Upper lobe of left lung (tissue), 6 donors: ENCODE measurements at regions not wholly inside any gene's neighbourhood (a gene's known extent, or its start where the extent isn't known, plus 50 kb on each side); places are given as distances from the start of the nearest gene placed in this dataset.

Experiments used
- ATAC-seq, 2 donors: fragments of 200-7000 bp; cut with Tn5 transposase; one replicate each; pipeline ENCODE4 v1.9.1; 2022; ENCODE audit warnings: mild to moderate bottlenecking in 2 of 2, moderate library complexity in 2 of 2; ENCODE audit not compliant: low FRiP score in 2 of 2
- DNase-seq, 2 donors: peaks; one replicate each; pipeline ENCODE4 v3.0.0-alpha.2; 2019 to 2020
- H3K27ac ChIP-seq, 4 donors: fragments of 200-600 bp; sonication (generic); one replicate each; pipeline ENCODE4 v1.5.1; 2016 to 2019
- H3K27me3 ChIP-seq, 4 donors: fragments of 200-600 bp; sonication (generic); one replicate each; pipeline ENCODE4 v1.5.1; 2017 to 2019
- H3K36me3 ChIP-seq, 4 donors: fragments of 200-600 bp; sonication (generic); one replicate each; pipeline ENCODE4 v1.5.1; 2016 to 2019
- H3K4me1 ChIP-seq, 4 donors: fragments of 200-600 bp; sonication (generic); one replicate each; pipeline ENCODE4 v1.5.1; 2018 to 2019
- H3K4me3 ChIP-seq, 4 donors: fragments of 200-600 bp; sonication (generic); one replicate each; pipeline ENCODE4 v1.5.1; 2017 to 2019; ENCODE audit warnings: mild to moderate bottlenecking in 2 of 4, moderate library complexity in 1 of 4
- H3K9me3 ChIP-seq, 4 donors: fragments of 200-600 bp; sonication (generic); one replicate each; pipeline ENCODE4 v1.5.1; 2018 to 2019
- EP300 ChIP-seq, 4 donors: sonication (generic); formaldehyde crosslinking; IDR thresholded peaks; one replicate each; pipeline ENCODE4 v1.5.1; 2017; ENCODE audit warnings: antibody characterized with exemption in 4 of 4, control low read depth in 2 of 4
- POLR2A ChIP-seq, 4 donors: fragments of 450-650 bp; IDR thresholded peaks; one replicate each; pipeline ENCODE4 v1.5.1; 2016 to 2017; ENCODE audit warnings: antibody characterized with exemption in 4 of 4, mild to moderate bottlenecking in 2 of 4
- POLR2AphosphoS5 ChIP-seq, 2 donors: sonication (generic); formaldehyde crosslinking; IDR thresholded peaks; one replicate each; pipeline ENCODE4 v1.5.1; 2017; ENCODE audit warnings: antibody characterized with exemption in 2 of 2
- WGBS, 2 donors: methylation state at CpG; one replicate each; pipeline ENCODE4 v1.1.5; 2017 to 2018; 5-methylcytosine and 5-hydroxymethylcytosine counted together
- TF ChIP-seq, protein P1 (sequence below), 6 experiments: fragments of 450-650 bp in 4 of 6; fragments of 200-600 bp in 2 of 6; sonication (generic) in 2 of 6; IDR thresholded peaks; one replicate each; pipeline ENCODE4 v1.5.1; 2016 to 2019; ENCODE audit warnings: antibody characterized with exemption in 6 of 6
- donor health status: DM: no; HTN: no; CAD: no; lungs with moderate emphysema.
- donor health status: DM: no; HTN: yes; CAD: no; lungs with severe emphysema.

DNA sequence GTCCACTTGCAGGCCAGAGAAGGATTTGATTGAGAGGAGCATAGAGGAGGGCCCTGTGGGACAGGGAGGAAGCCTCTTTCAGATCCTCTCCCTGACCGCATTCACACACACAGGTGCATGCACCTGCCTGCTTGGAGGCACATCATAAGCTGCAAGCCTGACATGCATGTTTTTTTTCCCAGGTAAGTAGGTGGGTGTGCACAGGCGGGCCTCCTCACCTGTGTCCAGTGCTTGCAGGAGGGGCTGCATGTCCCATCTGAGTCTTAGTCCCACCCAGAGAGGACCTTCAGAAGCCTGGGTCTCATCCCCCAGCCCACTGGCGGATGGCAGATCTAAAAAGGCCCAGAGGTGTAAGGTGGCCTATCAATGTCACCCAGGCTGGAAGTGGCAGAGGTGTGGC, 130.8 kb downstream of the TMEM132E start:
- no peak for DNase-seq
- WGBS, 2 donors: 86 to 96% methylated on average over 3 of the region's 3 CpGs
- Histone ChIP-seq H3K27me3 (no peaks in the 10 kb centered on the region), H3K36me3 (no peaks in the 10 kb centered on the region), H3K9me3 (no peaks in the 10 kb centered on the region), H3K27ac (no peak overlapping the region), H3K4me3 (no peak overlapping the region), H3K4me1 (no peaks in the 10 kb centered on the region)
- ATAC-seq: no peak
- TF ChIP-seq EP300 (IDR thresholded peaks at IDR 0.05): no peak
- TF ChIP-seq POLR2A (IDR thresholded peaks at IDR 0.05): no peak
- TF ChIP-seq, protein P1, sequence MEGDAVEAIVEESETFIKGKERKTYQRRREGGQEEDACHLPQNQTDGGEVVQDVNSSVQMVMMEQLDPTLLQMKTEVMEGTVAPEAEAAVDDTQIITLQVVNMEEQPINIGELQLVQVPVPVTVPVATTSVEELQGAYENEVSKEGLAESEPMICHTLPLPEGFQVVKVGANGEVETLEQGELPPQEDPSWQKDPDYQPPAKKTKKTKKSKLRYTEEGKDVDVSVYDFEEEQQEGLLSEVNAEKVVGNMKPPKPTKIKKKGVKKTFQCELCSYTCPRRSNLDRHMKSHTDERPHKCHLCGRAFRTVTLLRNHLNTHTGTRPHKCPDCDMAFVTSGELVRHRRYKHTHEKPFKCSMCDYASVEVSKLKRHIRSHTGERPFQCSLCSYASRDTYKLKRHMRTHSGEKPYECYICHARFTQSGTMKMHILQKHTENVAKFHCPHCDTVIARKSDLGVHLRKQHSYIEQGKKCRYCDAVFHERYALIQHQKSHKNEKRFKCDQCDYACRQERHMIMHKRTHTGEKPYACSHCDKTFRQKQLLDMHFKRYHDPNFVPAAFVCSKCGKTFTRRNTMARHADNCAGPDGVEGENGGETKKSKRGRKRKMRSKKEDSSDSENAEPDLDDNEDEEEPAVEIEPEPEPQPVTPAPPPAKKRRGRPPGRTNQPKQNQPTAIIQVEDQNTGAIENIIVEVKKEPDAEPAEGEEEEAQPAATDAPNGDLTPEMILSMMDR (IDR thresholded peaks at IDR 0.05): no peak
- TF ChIP-seq POLR2AphosphoS5 (IDR thresholded peaks at IDR 0.05): no peak

DNA sequence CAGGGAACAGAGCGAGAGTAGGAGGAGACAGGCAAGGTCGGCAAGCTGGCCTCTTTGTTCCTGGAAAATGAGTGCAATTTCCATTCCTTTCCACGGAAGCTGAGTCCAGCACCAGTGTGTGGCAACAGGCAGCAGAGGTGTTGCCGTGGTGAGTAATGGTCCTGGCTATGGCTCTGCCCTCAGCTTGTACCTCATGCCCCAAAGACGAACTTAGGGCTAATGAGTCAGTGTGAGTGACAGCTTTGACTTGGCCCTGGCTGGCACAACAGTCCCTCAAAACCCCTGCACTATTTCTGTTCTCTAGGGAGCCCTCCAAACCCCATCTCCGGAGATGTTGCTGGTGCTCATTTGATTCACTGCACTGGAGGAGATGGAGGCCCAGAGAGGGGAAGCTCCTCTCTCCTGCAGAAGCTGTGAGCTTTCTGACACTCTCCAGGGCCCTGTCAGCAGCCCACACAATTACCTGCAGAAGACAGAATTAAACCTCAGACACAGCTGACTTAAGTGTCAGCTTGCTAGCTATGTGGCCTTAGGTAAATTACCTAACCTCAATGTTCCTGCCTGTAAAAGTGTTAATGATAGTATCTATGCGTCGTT, 129.9 kb downstream of the TMEM132E start:
- no peak for ATAC-seq
- Histone ChIP-seq H3K27ac (no peak overlapping the region), H3K4me3 (no peak overlapping the region), H3K27me3 (no peaks in the 10 kb centered on the region), H3K36me3 (no peaks in the 10 kb centered on the region), H3K9me3 (no peaks in the 10 kb centered on the region), H3K4me1 (no peaks in the 10 kb centered on the region)
- no peak for TF ChIP-seq POLR2A (IDR thresholded peaks at IDR 0.05)
- TF ChIP-seq, protein P1 (IDR thresholded peaks at IDR 0.05): no peak
- no peak for TF ChIP-seq EP300 (IDR thresholded peaks at IDR 0.05)
- TF ChIP-seq POLR2AphosphoS5 (IDR thresholded peaks at IDR 0.05): no peak
- DNase-seq: no peak
- WGBS, 2 donors: 51 to 56% methylated on average over 6 to 8 of the region's 8 CpGs

DNA sequence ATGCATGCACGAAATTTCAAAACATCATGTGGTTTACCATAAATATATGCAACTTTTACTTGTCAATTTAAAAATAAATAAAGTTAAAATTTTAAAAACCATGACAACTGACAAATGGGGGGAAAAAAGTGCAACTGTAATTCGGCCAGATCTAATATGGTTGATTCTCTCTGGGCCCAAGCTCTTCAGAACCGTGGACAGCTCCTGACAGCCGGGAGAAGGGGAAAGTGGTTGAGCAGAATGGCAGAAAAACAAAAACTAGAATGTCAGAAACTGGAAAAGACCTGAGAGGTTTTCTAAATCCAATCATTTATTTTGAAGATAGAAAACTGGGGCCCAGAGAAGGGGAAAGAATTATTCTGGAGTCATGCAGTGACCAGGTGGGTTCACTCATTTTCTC, 126.6 kb downstream of the TMEM132E start:
- H3K36me3 ChIP-seq: no peaks in the 10 kb centered on the region
- no peak overlapping the region for H3K4me3 ChIP-seq
- 2 to 7% methylated on average over 4 of the region's 4 CpGs for WGBS, 2 donors
- ATAC-seq (no peak), DNase-seq (no peak)
- H3K27ac ChIP-seq: no peak overlapping the region
- H3K9me3 ChIP-seq: no peaks in the 10 kb centered on the region
- no peaks in the 10 kb centered on the region for H3K27me3 ChIP-seq
- H3K4me1 ChIP-seq: no peaks in the 10 kb centered on the region
- TF ChIP-seq POLR2A (IDR thresholded peaks at IDR 0.05) (no peak), EP300 (IDR thresholded peaks at IDR 0.05) (no peak), POLR2AphosphoS5 (IDR thresholded peaks at IDR 0.05) (no peak)
- TF ChIP-seq, protein P1 (IDR thresholded peaks at IDR 0.05): no peak

DNA sequence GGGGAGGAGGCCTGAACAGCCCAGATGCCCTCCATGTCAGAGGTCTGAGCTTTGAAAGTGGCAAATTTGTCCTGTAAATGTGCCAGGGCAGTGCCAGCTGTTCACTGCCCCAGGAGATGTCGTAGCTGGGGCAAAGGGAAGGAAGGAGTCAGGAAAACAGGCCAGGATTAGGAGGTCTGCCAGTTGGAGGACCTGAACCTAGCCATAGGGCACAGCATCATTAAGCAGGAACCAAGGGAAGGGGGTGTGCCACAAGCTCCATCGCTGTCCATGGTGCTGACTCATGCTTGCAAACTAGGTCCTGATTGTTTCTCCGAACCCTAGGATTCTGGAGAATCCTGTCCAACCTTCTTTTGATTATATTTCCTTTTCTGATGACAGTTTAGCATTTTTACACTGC, 124.2 kb downstream of the TMEM132E start:
- no peak overlapping the region for H3K4me3 ChIP-seq
- H3K9me3 ChIP-seq: no peaks in the 10 kb centered on the region
- no peaks in the 10 kb centered on the region for H3K36me3 ChIP-seq
- H3K27me3 ChIP-seq: no peaks in the 10 kb centered on the region
- DNase-seq (no peak), ATAC-seq (no peak)
- no peak overlapping the region for H3K27ac ChIP-seq
- TF ChIP-seq POLR2A (IDR thresholded peaks at IDR 0.05): no peak
- no peak for TF ChIP-seq POLR2AphosphoS5 (IDR thresholded peaks at IDR 0.05)
- no peak for TF ChIP-seq EP300 (IDR thresholded peaks at IDR 0.05)
- TF ChIP-seq, protein P1 (IDR thresholded peaks at IDR 0.05): no peak
- WGBS, 2 donors: 22 to 29% methylated on average over 3 of the region's 3 CpGs
- no peaks in the 10 kb centered on the region for H3K4me1 ChIP-seq

DNA sequence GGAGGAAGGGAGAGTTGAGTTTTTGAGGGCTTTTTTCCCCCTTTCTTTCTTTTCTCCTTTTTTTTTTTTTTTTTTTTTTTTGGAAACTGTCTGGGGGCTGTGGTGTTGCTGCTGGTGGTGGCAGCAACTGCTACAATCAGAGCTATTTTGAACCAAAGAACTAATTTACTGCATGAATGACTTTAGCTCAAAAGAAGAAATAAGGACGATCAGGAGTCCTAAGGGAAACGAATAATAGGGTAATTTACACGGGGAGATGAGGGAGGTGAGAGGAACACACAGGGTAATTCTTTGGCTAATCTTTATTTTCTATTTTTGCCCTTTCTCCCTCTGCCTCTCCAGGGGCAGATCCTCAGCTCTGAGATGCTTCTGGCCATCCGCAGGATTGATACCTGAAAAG, 119.8 kb downstream of the TMEM132E start:
- Histone ChIP-seq H3K27ac (no peak overlapping the region), H3K27me3 (no peaks in the 10 kb centered on the region), H3K36me3 (no peaks in the 10 kb centered on the region), H3K4me3 (no peak overlapping the region), H3K9me3 (no peaks in the 10 kb centered on the region), H3K4me1 (no peaks in the 10 kb centered on the region)
- DNase-seq (no peak), ATAC-seq (no peak)
- TF ChIP-seq, protein P1 (IDR thresholded peaks at IDR 0.05): no peak
- TF ChIP-seq EP300 (IDR thresholded peaks at IDR 0.05) (no peak), POLR2AphosphoS5 (IDR thresholded peaks at IDR 0.05) (no peak), POLR2A (IDR thresholded peaks at IDR 0.05) (no peak)
- 37 to 42% methylated on average over 4 of the region's 4 CpGs for WGBS, 2 donors
